Stimulated activated CD8-positive, alpha-beta memory T cell treated with anti-CD3 and anti-CD28 coated beads, Interleukin-15, amount 100 ng/mL, for 4 hours (primary cell): ENCODE measurements at regions not wholly inside any gene's neighbourhood (a gene's known extent, or its start where the extent isn't known, plus 50 kb on each side); places are given as distances from the start of the nearest gene placed in this dataset.
A peak's percentile ranks its signal among the peaks of the same experiment; 100 is the strongest.
"Not testable (repeated sequence)": the region's sequence is repeated elsewhere in the genome, so short reads cannot be mapped to it uniquely, and the experiment has no call there.

Experiments used
- DNase-seq, 2 donors: peaks; one replicate each; pipeline ENCODE4 v3.0.0-alpha.2; 2020; ENCODE audit warnings: low read depth in 2 of 2

DNA sequence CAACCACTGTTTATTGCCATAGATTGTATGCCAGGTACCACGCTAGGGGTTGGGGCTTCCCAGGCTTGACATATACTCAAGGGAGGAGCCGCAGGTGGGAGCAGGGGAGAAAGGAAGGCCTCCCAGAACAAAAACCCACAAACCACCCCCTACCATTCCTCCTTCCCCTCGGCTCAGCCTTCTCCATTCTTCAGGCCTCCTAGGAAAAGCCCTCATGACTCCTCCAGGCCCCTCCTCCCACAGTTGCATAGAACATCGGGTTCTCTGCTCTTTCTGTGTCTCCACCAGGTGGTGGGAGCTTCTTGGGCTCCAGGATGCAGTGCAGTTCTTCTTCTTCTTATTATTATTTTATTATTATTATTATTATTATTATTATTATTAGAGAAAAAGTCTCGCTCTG is 80.3 kb downstream of the ZFP36L2 start:
- no peak for DNase-seq

DNA sequence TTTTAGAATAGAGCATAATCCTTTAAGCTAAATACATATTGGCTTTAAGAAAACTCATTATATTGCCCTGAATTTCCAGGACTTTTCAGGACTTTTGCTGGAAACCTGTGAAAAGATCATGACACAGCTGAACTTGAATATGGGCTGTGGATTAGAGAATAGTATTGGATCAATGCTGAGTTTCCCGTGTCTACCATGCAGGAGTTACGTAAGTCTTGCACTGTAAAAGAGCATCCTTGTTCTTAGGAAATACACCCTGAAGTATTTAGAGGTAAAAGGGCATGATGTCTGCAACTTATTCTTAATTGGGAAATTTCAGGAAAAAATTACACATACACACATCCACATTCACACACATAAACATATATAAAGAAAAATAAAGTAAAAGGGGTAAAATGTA is 82.1 kb downstream of the ZFP36L2 start:
- no peak for DNase-seq

DNA sequence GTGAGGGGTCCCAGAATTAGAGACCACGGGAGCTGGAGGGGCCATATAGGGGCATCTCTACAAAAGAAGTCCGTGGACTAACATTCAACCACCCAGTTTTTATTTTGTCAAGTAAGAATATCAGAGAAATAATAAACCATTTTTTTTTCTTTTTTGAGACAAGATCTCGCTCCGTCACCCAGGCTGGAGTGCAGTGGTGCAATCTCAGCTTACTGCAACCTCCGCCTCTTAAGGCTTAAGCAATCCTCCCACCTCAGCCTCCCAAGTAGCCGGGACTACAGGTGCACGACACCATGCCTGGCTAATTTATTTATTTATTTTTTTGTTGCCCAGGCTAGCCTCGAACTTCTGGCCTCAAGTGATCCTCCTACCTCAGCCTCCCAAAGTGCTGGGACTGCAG is 82.7 kb downstream of the ZFP36L2 start:
- DNase-seq, result no peak

DNA sequence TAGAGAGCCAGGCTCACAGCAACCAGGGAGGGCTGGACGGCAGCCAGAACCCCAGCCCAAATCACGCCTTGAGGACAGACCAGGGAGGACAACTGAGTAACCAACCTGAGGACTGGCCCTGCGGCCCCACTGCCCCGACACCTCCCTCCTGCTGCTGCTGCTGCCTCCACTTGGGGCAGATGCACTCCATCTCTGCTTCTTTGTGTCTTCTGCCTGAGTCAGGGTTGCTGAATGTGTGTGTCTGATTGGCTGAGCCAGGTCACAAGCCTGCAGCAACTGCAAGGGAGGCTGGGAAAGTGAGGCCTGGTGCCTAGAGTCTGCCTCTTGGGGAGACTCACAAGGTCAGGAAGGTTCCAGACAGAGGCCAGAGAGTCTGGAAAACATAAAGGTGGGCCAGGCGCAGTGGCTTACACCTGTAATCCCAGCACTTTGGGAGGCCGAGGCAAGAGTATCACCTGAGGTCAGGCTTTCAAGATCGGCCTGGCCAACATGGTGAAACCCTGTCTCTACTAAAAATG is 83.4 kb downstream of the ZFP36L2 start:
- DNase-seq, result no peak

DNA sequence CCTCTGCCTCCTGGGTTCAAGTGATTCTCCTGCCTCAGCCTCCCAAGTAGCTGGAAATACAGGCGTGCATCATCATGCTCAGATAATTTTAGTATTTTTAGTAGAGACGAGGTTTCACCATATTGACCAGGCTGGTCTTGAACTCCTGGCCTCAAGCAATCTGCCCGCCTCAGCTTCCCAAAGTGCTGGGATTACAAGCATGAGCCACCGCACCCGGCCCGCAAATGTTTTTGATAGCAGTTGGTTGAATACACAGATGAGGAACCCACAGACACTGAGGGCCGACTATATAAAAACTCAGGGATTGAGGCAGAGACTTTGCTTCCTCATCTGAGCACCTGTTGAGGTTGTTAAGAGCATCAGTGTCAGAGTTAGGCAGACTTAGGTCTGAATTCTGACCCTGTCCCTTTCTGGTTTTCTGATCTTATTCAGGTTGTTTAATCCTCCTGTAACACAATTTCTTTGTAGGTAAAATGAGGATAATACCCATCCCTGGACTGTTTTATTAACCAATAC is 84.7 kb downstream of the ZFP36L2 start:
- not testable (repeated sequence) for DNase-seq

DNA sequence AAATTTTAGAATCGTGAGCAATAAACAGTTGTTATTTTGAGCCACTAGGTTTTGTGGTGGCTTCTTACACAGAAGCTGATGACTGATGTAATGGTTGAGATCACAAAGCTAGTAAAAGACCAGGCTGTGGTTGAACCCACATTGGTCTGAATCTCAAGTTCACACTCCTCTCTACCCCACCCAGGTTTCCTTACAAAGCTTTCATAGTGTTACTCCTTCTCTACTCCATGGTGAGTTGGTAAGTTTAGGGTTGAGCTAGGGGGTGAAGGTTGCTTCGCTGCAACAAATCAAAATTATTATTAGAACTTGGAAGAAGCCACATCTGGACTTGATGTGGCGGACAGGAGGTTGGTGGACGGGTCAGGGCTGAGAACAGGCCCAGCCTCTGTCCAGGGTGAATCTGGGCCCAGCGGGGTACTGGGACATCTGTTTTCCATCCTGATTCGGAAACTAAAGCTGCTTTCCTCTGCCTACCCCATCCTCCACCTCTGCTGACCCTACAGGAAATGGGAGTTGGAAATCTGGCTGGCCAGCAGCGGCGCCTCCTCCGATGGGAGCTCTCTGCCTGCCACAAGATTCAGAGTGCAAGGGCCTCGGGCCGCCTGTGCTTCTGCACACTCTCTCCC is 86.3 kb downstream of the ZFP36L2 start:
- DNase-seq, result no peak

DNA sequence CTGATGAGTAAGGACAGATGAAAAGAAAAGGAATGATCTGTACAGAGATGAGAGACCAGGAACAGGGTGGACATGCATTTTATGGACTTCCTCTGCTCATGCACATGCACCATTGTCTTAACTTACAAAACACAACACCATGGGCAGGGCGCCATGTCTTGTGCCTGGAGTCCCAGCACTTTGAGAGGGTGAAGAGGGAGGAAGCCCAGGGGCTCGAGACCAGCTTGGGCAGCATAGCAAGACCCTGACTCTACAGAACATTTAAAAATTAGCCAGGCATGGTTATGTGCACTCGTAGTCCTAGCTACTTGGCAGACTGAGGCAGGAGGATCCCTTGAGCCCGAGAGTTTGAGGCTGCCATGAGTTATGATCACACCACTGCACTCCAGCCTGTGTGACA is 86.9 kb downstream of the ZFP36L2 start:
- no peak for DNase-seq

DNA sequence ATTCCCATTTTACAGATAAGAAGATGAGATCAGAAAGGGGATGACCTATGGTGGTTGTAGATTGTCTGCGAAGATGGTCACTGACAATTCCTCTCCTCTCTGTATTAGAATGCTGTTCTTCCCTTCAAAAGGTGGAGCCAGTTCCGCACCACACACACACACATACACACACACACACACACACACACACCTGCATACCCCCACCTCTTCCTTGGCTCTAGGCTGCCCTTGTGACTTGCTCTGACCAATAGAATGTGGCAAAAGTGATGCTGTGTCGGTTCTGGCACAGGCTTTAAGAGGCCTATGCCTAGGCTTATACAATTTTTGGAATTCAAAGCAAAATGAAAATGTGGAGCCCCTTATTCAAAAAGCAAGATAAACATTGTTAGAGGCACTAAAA is 88.0 kb downstream of the ZFP36L2 start:
- no peak for DNase-seq

DNA sequence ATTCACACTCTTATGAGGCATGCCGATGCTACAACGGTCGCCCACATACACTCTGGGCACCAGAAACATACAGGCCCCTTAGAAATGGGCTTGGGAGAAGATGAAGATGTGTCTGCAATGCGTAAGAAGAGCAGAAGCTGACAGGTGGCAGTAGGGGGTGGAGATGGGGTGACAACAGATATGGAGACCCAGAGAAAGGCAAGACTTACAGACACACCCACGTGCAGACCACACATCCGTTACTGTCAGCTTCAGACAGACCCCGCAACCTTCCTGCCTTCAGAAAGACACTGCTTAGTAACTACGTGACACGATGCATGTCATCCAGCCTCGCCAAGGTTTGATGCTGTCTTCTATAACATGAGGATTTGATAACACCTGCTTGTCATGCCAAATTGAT is 89.5 kb downstream of the ZFP36L2 start:
- peak; percentile 61 to 79 for DNase-seq

DNA sequence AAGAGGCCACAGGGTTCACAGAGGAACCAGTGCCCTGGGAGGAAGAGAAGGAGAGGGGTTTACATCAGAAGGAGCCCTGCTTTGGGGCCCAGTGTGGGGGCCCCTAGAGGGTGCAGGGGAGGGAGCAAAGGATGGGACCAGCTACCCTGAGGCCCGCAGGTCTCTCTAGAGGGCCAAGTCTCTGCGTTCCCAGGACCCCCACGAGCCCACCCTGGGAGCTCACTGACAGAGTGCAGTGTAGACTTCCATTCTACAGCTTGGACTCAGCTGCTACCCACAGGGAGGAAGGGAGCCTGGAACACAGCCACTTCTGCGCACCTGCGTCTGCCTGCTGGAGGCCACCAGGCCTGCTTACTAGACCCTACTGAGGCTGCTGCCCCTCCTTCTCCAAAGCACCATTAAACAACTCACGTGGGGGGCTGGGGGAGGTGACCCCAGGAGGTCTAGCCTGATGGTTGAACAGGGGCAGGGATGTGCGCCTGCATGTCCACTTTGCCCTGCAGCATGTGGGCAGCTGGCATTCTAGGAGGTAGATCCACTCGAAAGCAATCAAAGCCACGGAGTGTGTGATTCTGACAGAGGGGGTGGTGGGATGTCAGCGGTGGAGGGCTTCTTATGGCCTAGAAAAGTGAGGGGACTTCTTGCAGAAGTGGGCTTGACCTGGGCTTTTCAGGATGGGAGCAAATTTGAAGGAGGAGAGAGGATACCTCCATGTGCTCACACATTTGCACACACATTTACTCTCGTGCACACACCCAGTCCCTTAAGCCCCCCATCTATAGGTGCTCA is 90.2 kb downstream of the ZFP36L2 start:
- no peak for DNase-seq

DNA sequence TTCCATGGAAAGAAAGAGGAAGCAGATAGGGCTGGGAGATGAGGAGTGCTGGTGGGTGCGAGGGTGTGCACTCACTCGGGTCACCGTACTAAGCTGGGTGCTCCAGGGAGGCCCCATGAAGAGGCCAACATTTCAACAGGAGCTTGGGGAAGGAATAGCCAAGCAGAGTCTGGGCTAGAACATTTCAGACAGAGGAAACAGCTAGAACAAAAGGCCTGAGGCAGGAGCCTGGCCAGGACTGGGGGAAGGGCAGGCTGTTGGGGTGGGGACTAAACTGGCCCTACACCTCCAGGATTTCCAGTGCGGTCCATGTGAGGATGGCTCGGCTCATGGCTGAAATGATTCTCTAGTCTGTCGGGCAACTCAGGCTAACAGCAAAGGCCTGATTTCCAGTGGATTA is 90.8 kb downstream of the ZFP36L2 start:
- no peak for DNase-seq

DNA sequence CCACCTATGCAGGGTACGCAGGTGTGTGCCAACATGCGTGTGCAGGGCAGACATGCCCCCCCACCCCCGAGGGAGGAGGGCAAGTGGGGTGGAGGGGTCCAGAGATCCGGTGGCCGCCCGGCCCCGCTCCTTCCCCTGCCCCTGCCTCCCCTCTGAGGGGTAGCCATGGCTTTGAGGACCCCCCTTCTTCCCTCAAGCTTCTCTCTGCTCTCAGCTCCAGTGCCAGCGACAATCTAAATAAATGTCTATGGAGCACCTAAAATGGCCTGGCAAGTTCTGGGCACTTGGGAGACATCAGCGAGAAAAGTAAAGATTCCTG is 91.9 kb downstream of the ZFP36L2 start:
- DNase-seq, result no peak

DNA sequence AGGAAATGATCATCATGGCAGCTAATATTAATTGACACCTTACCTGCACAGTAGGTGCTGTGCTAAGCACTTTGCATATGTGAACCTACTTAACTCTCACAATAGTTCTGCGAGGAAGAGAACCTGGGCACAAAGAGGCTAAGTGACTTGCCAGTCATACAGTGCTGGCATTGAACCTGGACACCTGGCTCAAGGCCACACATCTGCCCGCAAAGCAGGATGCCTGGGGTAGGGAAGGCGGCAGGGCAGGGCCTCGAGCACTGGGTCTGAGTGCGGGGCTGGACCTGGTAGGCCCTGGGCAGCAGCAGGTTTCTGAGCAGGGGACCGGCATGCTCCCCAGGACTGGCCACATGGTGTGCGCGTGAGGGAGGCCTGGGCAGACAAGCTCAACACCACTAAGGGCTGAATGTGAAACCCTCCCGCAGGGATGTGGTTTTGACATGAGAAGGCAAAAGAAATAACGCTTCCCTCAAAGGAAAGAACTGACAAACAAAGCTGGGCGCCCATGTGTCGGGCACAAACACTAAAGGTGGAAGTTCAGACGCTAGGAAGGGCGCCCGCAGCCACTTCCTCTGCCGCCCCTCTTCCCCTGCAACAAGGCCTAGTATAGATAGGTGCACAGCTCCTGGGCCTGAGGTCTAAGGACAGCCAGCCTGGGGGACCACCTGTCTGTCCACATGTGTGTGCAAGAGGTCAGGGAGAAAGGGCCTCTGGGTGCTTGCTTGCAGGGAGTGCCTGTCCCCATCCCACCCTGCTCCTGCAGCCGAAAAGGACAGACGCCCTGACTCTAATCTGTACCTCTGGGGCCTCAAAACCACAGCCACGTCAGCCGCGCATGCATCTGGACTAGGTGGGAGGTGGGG is 92.5 kb downstream of the ZFP36L2 start:
- peak in 1 of 2 donors; percentile 58 for DNase-seq

DNA sequence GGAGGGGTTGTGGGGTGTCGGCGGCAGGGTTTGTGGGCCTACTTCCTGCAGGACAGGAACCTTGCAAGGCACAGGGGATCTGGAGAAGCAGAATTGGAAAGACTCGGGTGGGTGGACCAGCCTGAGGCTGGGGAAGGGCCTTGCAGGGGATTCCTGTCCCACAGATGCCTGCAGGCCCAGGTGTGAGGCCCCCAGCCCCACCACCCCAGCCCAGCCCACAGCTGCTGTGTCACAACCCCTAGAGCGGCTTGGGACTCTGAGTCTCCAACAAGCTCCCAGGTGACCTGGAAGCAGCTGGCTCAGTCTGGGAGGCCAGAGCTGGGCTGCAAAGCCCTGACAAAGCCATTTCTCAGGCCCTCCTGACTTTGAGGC is 93.1 kb downstream of the ZFP36L2 start:
- no peak for DNase-seq

DNA sequence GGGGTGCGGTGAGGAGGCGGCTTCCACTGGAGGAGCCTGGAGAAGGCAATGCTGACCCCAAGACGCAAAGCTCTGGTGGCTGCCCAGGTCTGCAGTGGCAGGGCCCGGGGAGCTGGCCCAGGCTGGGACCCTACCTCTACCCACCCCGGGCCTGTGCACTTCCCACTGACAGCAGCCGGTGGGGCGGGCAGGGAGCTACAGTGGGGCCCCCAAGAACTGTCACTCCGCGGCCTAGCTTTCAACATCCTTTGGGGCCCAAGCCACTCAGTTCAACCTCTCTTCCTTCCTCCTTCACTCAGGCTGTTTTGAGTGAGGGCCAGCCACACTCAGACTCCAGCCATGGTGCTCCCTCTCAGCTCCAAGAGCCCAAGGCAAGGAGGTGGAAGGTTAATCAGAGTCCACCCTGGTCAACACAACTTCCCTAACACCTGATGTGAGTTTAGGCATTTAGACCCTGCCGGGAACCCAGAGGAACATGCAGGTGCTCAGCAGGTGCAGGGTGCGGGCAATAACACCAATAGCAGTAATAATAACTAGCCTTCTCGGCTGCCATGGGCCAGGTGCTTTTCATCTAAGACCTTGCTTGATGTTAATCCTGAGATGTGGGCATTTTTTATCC is 93.6 kb downstream of the ZFP36L2 start:
- no peak for DNase-seq

DNA sequence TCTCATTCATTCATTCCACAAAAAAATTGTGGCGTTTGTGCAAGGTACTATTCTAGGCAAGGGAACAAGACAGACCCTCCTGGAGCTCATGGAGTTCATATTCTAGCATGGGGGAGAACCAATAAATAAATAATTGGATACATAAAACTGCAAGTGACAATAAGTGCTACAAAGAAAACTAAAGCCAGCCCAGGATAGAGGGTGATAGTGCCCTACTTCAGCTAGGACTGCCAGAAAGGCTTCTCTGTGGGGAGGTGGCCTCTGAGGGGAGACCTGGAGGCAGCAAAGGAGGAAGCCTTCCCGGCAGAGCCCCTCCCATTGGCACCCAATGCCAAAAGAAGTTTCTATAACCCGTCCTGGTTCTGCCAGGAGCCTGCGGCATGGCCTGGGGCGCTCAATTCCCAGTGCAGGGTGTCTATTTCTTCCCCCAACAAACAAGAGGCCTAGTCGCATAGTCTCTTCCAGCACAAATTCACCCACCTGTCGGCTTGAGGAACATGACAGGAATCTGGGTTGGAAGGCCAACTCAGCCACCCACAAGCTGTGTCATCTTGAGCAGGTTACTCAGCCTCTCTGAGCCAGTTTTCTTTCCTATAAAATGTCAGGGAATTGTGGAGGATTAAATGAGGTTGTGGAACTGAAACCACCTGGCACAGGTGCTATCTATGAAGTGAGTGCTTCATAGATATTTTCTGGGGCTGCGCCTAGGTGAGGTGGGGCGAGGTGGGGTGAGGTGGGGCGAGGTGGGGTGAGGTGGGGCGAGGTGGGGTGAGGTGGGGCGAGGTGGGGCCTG is 94.3 kb downstream of the ZFP36L2 start:
- no peak for DNase-seq

DNA sequence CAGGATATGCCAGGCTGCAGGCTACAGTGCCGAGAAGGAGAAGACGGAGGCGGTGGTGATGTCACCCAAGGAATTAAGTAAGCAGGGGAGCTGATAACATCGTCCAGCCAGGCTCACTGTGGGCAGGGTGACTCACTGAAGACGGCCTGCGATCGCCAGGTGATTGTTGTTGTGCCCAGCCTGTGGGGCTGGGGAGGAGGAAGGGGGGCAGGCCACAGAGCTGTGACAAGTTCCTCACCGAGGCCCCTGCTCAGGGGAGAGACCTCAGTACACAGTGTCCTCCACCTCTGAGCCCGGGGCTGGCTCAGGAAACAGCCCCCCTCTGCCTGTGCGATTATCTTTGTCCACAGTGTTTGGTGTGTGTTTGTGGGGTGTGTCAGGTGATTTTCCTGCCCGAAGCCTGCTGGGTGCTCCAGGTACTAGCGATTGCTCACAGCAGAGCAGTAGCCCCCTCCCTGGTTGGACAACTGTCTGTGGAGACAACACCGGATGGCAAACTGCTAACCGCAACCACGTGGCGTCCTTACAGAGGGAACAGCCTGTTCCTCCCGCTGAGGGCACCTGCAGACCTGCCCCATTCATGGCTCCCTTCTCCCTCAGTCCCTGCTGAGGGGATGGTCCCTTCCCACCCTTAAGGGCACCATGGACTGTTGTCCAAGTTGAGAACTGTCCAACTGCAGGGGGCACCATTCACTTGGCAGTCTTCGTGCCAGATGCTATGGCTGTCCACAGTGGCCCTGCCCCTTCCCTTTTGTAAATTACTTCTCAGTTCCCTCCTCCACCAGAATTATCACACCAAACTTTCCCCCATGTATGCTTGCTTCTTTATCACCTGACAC is 95.1 kb downstream of the ZFP36L2 start:
- DNase-seq, result peak; percentile 58 to 67

DNA sequence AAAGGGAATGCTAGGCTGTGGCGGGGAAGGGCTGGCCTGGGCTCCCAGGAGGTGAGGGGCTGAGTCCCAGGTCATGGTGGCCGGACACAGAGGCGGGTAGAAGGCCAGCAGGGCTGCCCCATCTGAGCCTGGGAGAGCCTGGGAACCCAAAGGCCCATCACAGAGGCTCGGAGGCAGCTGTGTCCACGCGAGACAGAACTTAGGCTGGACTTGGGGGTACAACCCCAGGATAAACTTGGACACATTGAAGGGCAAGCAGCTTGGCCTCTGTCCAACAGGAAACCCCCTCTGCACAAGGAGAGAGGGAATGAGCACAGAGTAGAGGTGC is 95.9 kb downstream of the ZFP36L2 start:
- no peak for DNase-seq

DNA sequence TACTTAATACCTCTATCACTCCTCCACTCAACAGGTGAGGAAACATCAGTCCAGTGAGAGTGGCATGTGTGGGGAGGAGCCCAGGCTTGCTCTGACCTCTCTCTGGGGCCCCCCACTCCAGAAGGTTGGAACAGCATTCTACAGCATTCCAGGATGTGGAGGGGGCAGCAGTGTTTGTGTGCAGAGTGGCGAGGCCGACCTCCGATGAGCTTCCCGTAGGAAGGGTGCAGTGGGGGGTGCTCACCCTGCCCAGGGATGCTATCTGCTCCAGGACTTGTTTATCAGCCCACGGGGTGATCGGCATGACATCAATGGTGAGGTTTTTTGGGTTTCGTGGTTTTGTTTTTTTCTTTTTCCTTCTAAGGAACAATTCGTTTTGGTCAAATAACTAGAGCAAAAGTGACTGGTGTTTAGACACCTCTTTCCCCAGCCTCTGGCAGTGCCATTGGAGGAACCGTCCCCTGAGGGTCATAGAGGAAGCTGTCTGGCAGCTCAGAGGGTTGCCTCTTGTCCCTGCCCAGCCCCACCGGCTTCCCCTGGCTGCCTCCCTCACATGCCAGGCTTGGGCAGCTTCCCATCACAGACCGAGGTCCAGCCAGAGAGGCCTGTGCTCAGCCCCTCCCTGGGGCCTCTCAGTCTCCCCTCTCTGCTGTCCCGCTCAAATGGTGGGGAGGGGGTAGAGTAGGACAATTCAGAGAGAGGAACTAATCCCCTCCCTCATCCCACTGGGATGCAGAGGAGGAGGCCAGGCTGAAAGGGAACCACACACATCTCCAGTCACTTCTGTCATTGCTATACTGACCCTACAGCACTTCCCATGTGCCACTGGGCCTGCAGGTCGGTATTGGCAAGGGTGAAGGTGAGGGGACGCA is 96.5 kb downstream of the ZFP36L2 start:
- no peak for DNase-seq
